K562 (cell line): ENCODE measurements at regions not wholly inside any gene's neighbourhood (a gene's known extent, or its start where the extent isn't known, plus 50 kb on each side); places are given as distances from the start of the nearest gene placed in this dataset.

ENCODE experiments used
- ATAC-seq: fragments of 200-7000 bp; cut with Tn5 transposase; 3 replicates; pipeline ENCODE4 v1.9.1; 2020; ENCODE audit warnings: moderate library complexity
- BruUV-seq: library from RNA; stranded (reverse); fragments of 400-500 nt; replicated peaks from 2 replicates; lab custom pipeline; 2021; lab: Mats Ljungman, UMichigan
- CTCF ChIA-PET: fragments of 300-600 bp; formaldehyde crosslinking; extraction: SDS; loops from one replicate; lab custom pipeline; 2021; ENCODE audit warnings: low intra/inter-chr PET ratio; lab: Yijun Ruan, JAX
- POLR2A ChIA-PET: fragments of 300-600, 350-650 bp; sonication (Branson Sonifier 250); formaldehyde crosslinking; extraction: SDS; loops from one replicate; lab custom pipeline; 2021; ENCODE audit warnings: antibody characterized with exemption, inconsistent platforms; lab: Yijun Ruan, JAX
- DNase-seq, 4 experiments: peaks; one replicate each; pipeline versions ENCODE4 v3.0.0 to v3.0.0-alpha.2; 2011 to 2018; ENCODE audit warnings: low spot score in 3 of 4, mixed read lengths in 3 of 4; ENCODE audit errors: extremely low read depth in 1 of 4
- FAIRE-seq: peaks from 2 replicates; lab custom pipeline; 2011; peaks lifted over from hg19 to GRCh38; lab: Jason Lieb, UNC
- H2AFZ ChIP-seq: 2 replicates; pipeline ENCODE4 v1.6.0; 2011; ENCODE audit warnings: low read depth, low read length, control low read depth, inconsistent platforms
- H3K27ac ChIP-seq: fragments of 200-600 bp; 3 replicates; pipeline ENCODE4 v1.8.0; 2011; ENCODE audit warnings: low read depth, mild to moderate bottlenecking, control low read depth, inconsistent platforms, low read length, moderate library complexity, mixed read lengths; ENCODE audit errors: extremely low read depth
- H3K27me3 ChIP-seq, 2 experiments: fragments of 300-600 bp in 1 of 2; 2 replicates in 1 of 2; 3 replicates in 1 of 2; pipeline versions ENCODE4 v1.6.0 to v1.8.0; 2011; ENCODE audit warnings: inconsistent platforms in 2 of 2, low read length in 2 of 2, mild to moderate bottlenecking in 1 of 2, mixed read lengths in 1 of 2, moderate library complexity in 1 of 2; ENCODE audit not compliant: control insufficient read depth in 2 of 2, insufficient read depth in 2 of 2
- H3K36me3 ChIP-seq: fragments of 300-600 bp; 3 replicates; pipeline ENCODE4 v1.8.0; 2011; ENCODE audit warnings: mild to moderate bottlenecking, low read length, inconsistent platforms; ENCODE audit not compliant: control insufficient read depth, insufficient read depth
- H3K4me1 ChIP-seq, 2 experiments: fragments of 200-600 bp in 1 of 2; replicated peaks in 1 of 2; 2 replicates in 1 of 2; 3 replicates in 1 of 2; pipeline versions ENCODE4 v1.5.1 to v1.8.0; 2011; ENCODE audit warnings: inconsistent platforms in 2 of 2, low read length in 2 of 2, mild to moderate bottlenecking in 1 of 2, mixed read lengths in 1 of 2, moderate library complexity in 1 of 2; ENCODE audit not compliant: control insufficient read depth in 2 of 2, insufficient read depth in 2 of 2
- H3K4me2 ChIP-seq: 2 replicates; pipeline ENCODE4 v1.6.1; 2011; ENCODE audit warnings: low read length, control low read depth, inconsistent platforms, mixed read lengths; ENCODE audit not compliant: insufficient read depth
- H3K4me3 ChIP-seq: fragments of 200-600 bp; sonication (generic), shearing (Covaris generic); 2 replicates; pipeline ENCODE4 v1.5.1; 2016; ENCODE audit warnings: control low read depth, inconsistent platforms
- H3K79me2 ChIP-seq: fragments of 200-600 bp; 3 replicates; pipeline ENCODE4 v1.8.0; 2011; ENCODE audit warnings: low read length, inconsistent platforms; ENCODE audit not compliant: control insufficient read depth, insufficient read depth
- H3K9ac ChIP-seq, 2 experiments: 2 replicates each; pipeline versions ENCODE4 v1.6.0 to v1.6.1; 2011; ENCODE audit warnings: low read depth in 2 of 2, low read length in 2 of 2, control low read depth in 1 of 2, inconsistent platforms in 1 of 2, mild to moderate bottlenecking in 1 of 2, mixed read lengths in 1 of 2; ENCODE audit not compliant: insufficient read depth in 1 of 2
- H3K9me1 ChIP-seq: one replicate; pipeline ENCODE4 v1.6.0; 2011; ENCODE audit warnings: inconsistent platforms, mild to moderate bottlenecking, low read length, moderate library complexity; ENCODE audit not compliant: control insufficient read depth, insufficient read depth
- H3K9me3 ChIP-seq: replicated peaks from 2 replicates; pipeline ENCODE4 v1.5.1; 2011; ENCODE audit warnings: low read depth, low read length, inconsistent platforms; ENCODE audit not compliant: control insufficient read depth, insufficient read depth
- H4K20me1 ChIP-seq: replicated peaks from 2 replicates; pipeline ENCODE4 v1.6.1; 2011; ENCODE audit warnings: low read length, inconsistent platforms, mixed read lengths; ENCODE audit not compliant: control insufficient read depth, insufficient read depth
- BRCA1 ChIP-seq, 2 experiments: fragments of 450-650 bp in 1 of 2; sonication (generic) in 1 of 2; formaldehyde crosslinking in 1 of 2; IDR thresholded peaks; 2 replicates each; pipeline versions ENCODE4 v1.5.0 to v1.6.1; 2017 to 2020; ENCODE audit warnings: mild to moderate bottlenecking in 1 of 2, missing genetic modification reagents in 1 of 2
- BRD4 ChIP-seq: fragments of 200-600 bp; sonication (generic); IDR thresholded peaks from 2 replicates; pipeline ENCODE4 v1.6.1; 2017; ENCODE audit warnings: inconsistent platforms
- CCNT2 ChIP-seq: IDR thresholded peaks from 2 replicates; pipeline ENCODE4 v1.6.1; 2011; ENCODE audit warnings: borderline replicate concordance, low read depth, mild to moderate bottlenecking, moderate library complexity, mixed read lengths, low read length; ENCODE audit not compliant: insufficient read length; ENCODE audit errors: extremely low read depth
- CREBBP ChIP-seq: IDR thresholded peaks from one replicate; pipeline ENCODE4 v1.6.1; 2012; ENCODE audit warnings: low read depth, mild to moderate bottlenecking, control low read depth, inconsistent platforms, low read length
- CREM ChIP-seq: IDR thresholded peaks from 2 replicates; pipeline ENCODE4 v1.6.1; 2014; ENCODE audit warnings: antibody characterized with exemption, low read depth
- ELF2 ChIP-seq: fragments of 250-450 bp; sonication (Bioruptor Pico); IDR thresholded peaks from 2 replicates; pipeline ENCODE4 v1.5.0; 2021; ENCODE audit warnings: mild to moderate bottlenecking
- EP300 ChIP-seq: IDR thresholded peaks from 2 replicates; pipeline ENCODE4 v1.6.1; 2012; ENCODE audit warnings: low read length, improper control_type of control experiment
- ETV5 ChIP-seq: sonication (generic); formaldehyde crosslinking; IDR thresholded peaks from 2 replicates; pipeline ENCODE4 v1.4.0; 2020; ENCODE audit warnings: low read depth, mild to moderate bottlenecking, missing genetic modification reagents
- ETV6 ChIP-seq, 3 experiments: fragments of 150-350 bp in 1 of 3; sonication (generic) in 1 of 3; formaldehyde crosslinking in 1 of 3; IDR thresholded peaks; 2 replicates each; pipeline versions ENCODE4 v1.6.1 to v1.8.0; 2014 to 2022; ENCODE audit warnings: borderline replicate concordance in 2 of 3, low read depth in 2 of 3, antibody characterized with exemption in 1 of 3, low read length in 1 of 3, mild to moderate bottlenecking in 1 of 3, missing genetic modification reagents in 1 of 3
- HES1 ChIP-seq: fragments of 450-650 bp; IDR thresholded peaks from 2 replicates; pipeline ENCODE4 v1.6.1; 2016; ENCODE audit warnings: low read depth, mild to moderate bottlenecking, moderate library complexity
- HMGN3 ChIP-seq: IDR thresholded peaks from 2 replicates; pipeline ENCODE4 v1.6.1; 2011; ENCODE audit warnings: borderline replicate concordance, low read depth, mild to moderate bottlenecking, mixed read lengths, low read length; ENCODE audit not compliant: insufficient read length; ENCODE audit errors: extremely low read depth
- KDM1A ChIP-seq, 2 experiments: fragments of 450-650 bp; IDR thresholded peaks; 2 replicates each; pipeline ENCODE4 v1.6.1; 2016; ENCODE audit warnings: mild to moderate bottlenecking in 2 of 2
- KLF13 ChIP-seq: fragments of 450-650 bp; IDR thresholded peaks from 2 replicates; pipeline ENCODE4 v1.6.1; 2016; ENCODE audit warnings: missing genetic modification characterization, low read depth, mild to moderate bottlenecking, missing compliant biosample characterization, moderate library complexity, borderline replicate concordance
- NCOR1 ChIP-seq: fragments of 450-650 bp; IDR thresholded peaks from 2 replicates; pipeline ENCODE4 v1.6.1; 2016; ENCODE audit warnings: mild to moderate bottlenecking, moderate library complexity
- NEUROD1 ChIP-seq: fragments of 150-350 bp; IDR thresholded peaks from 2 replicates; pipeline ENCODE4 v1.6.1; 2014; ENCODE audit warnings: borderline replicate concordance, low read length, low read depth; ENCODE audit not compliant: partially characterized antibody
- NR2C1 ChIP-seq, 2 experiments: fragments of 450-650 bp; IDR thresholded peaks; 2 replicates each; pipeline ENCODE4 v1.6.1; 2017; ENCODE audit warnings: mild to moderate bottlenecking in 2 of 2, antibody characterized with exemption in 1 of 2, inconsistent platforms in 1 of 2, missing compliant biosample characterization in 1 of 2, missing genetic modification characterization in 1 of 2
- PHF21A ChIP-seq: fragments of 450-650 bp; IDR thresholded peaks from 2 replicates; pipeline ENCODE4 v1.6.1; 2017; ENCODE audit warnings: low read depth, borderline replicate concordance
- POLR3A ChIP-seq: IDR thresholded peaks from 2 replicates; pipeline ENCODE4 v1.6.1; 2011; ENCODE audit warnings: borderline replicate concordance, mild to moderate bottlenecking, moderate library complexity; ENCODE audit not compliant: insufficient read length, insufficient read depth; ENCODE audit errors: extremely low read depth
- RHOXF2B ChIP-seq: fragments of 250-450 bp; sonication (Bioruptor Pico); conservative IDR thresholded peaks from 2 replicates; pipeline ENCODE4 v1.5.1; 2021
- RNF2 ChIP-seq: sonication (generic); IDR thresholded peaks from 2 replicates; pipeline ENCODE4 v1.6.1; 2016
- SMARCA4 ChIP-seq: fragments of 450-650 bp; IDR thresholded peaks from 2 replicates; pipeline ENCODE4 v1.6.1; 2016
- XRCC5 ChIP-seq: fragments of 200-400 bp; formaldehyde crosslinking; IDR thresholded peaks from 2 replicates; pipeline ENCODE4 v1.6.1; 2017; ENCODE audit warnings: low read depth, mild to moderate bottlenecking, low read length
- ZNF354B ChIP-seq: fragments of 250-450 bp; sonication (Bioruptor Pico); IDR thresholded peaks from 2 replicates; pipeline ENCODE4 v1.4.0; 2020
- ZNF444 ChIP-seq: fragments of 250-450 bp; sonication (Bioruptor Pico); IDR thresholded peaks from 2 replicates; pipeline ENCODE4 v1.4.0; 2020; ENCODE audit warnings: mild to moderate bottlenecking, moderate library complexity
- ZNF561 ChIP-seq: fragments of 450-650 bp; formaldehyde crosslinking; conservative IDR thresholded peaks from 2 replicates; pipeline ENCODE4 v1.4.0; 2020; ENCODE audit warnings: mild to moderate bottlenecking, moderate library complexity
- WGBS: fragments of 100-300 bp; shearing (Covaris generic); methylation state at CpG from one replicate; pipeline ENCODE4 v1.1.6; 2016; ENCODE audit warnings: low coverage, mixed read lengths; ENCODE audit not compliant: insufficient coverage; ENCODE audit errors: missing lambda C conversion rate; 5-methylcytosine and 5-hydroxymethylcytosine counted together
- in situ Hi-C: fragments of 300-500 bp; cut with MboI; formaldehyde crosslinking; loops from 4 replicates; pipeline ENCODE4 v1.15.0; 2018; ENCODE audit warnings: inconsistent platforms, mixed read lengths
- intact Hi-C: fragments of 100-400 bp; cut with micrococcal nuclease; formaldehyde crosslinking; loops from 2 replicates; pipeline ENCODE4 v1.14.2; 2022

GRCh38 chr2:39492095-39492590 lies 55.1 kb upstream of the MAP4K3 start:
- POLR2A ChIA-PET = interaction anchor here (1.2 kb wide), 1 partner anchor 21 kb away, joined by 3 read pairs; no protein-coding TSS in a partner anchor
- no peaks in the 10 kb centered on the region for H3K79me2 ChIP-seq
- H3K4me3 ChIP-seq = no peak overlapping the region
- peaks cover 0 to 10% of the 10 kb centered on the region in 2 experiments; a peak in 2 of 5 replicates for H3K4me1 ChIP-seq
- no peak overlapping the region for H3K9ac ChIP-seq
- no peaks in the 10 kb centered on the region for H3K9me1 ChIP-seq
- 3% methylated on average over 3 of the region's 3 CpGs for WGBS
- intact Hi-C loops = loop anchor here (5.0 kb wide), 1 partner anchor 55 kb away; the partner anchor contains the start of gene MAP4K3
- peak overlapping the region; percentile 46; the same call in 1 of the 2 replicates for H2AFZ ChIP-seq
- FAIRE-seq = peak; percentile 80
- DNase-seq = peak in 2 of 4 experiments; percentile 46 to 58
- H3K27ac ChIP-seq = no peak overlapping the region
- no peaks in the 10 kb centered on the region for H3K27me3 ChIP-seq
- in situ Hi-C loops = no loop called here
- no peaks in the 10 kb centered on the region for H3K36me3 ChIP-seq
- CTCF ChIA-PET = no interaction called here
- no peaks in the 10 kb centered on the region for H4K20me1 ChIP-seq
- no peak overlapping the region for H3K4me2 ChIP-seq
- no TSS peak for BruUV-seq
- peak; percentile 46 for ATAC-seq
- no peaks in the 10 kb centered on the region for H3K9me3 ChIP-seq
- peak; percentile 25; the same call in 1 of the 2 replicates for TF ChIP-seq EP300
- no peak for TF ChIP-seq RHOXF2B
- TF ChIP-seq ZNF444 (CRISPR knock-in tag) = no peak
- TF ChIP-seq NCOR1 = no peak; the same call in 1 of the 2 replicates
- TF ChIP-seq CREM = peak; percentile 32; the same call in 1 of the 2 replicates
- TF ChIP-seq RNF2 = no peak
- TF ChIP-seq HMGN3 = no peak
- no peak for TF ChIP-seq HES1
- TF ChIP-seq ZNF354B = no peak
- TF ChIP-seq ETV6 (IDR thresholded peaks at IDR 0.05; ENCODE audit: borderline replicate concordance in 1 of 2, low read depth in 2 of 2, low read length in 1 of 2) = no peak
- TF ChIP-seq ETV6 (CRISPR knock-in tag; IDR thresholded peaks at IDR 0.05; ENCODE audit: borderline replicate concordance) = no peak
- TF ChIP-seq NEUROD1 = no peak
- TF ChIP-seq SMARCA4 = peak; percentile 65; the same call in 1 of the 2 replicates
- peak; percentile 23 to 39; a peak in 1 of 4 replicates for TF ChIP-seq KDM1A (IDR thresholded peaks at IDR 0.05)
- TF ChIP-seq PHF21A = no peak
- no peak for TF ChIP-seq XRCC5
- TF ChIP-seq BRD4 = no peak
- peak; percentile 21 for TF ChIP-seq CCNT2
- TF ChIP-seq KLF13 (tag) = no peak
- TF ChIP-seq CREBBP = no peak
- no peak for TF ChIP-seq ZNF561 (CRISPR knock-in tag)
- TF ChIP-seq ELF2 (CRISPR knock-in tag) = no peak
- no peak for TF ChIP-seq NR2C1 (IDR thresholded peaks at IDR 0.05)
- TF ChIP-seq NR2C1 (tag; IDR thresholded peaks at IDR 0.05) = no peak
- no peak for TF ChIP-seq ETV5 (CRISPR knock-in tag)
- TF ChIP-seq POLR3A = no peak
- no peak for TF ChIP-seq BRCA1 (IDR thresholded peaks at IDR 0.05)
- no peak for TF ChIP-seq BRCA1 (CRISPR knock-in tag; IDR thresholded peaks at IDR 0.05)
